IMR-90 (cell line): ENCODE measurements at regions not wholly inside any gene's neighbourhood (a gene's known extent, or its start where the extent isn't known, plus 50 kb on each side); places are given as distances from the start of the nearest gene placed in this dataset.

Experiments used
- ATAC-seq: fragments of 200-7000 bp; cut with Tn5 transposase; 2 replicates; pipeline ENCODE4 v1.9.1; 2020; ENCODE audit warnings: low read depth, mild to moderate bottlenecking, moderate library complexity
- BruUV-seq: library from RNA; stranded (reverse); fragments of 400-500 nt; replicated peaks from 2 replicates; lab custom pipeline; 2021; lab: Mats Ljungman, UMichigan
- CTCF ChIA-PET: fragments of 300-600 bp; formaldehyde crosslinking; extraction: SDS; loops from one replicate; lab custom pipeline; 2021; ENCODE audit warnings: antibody characterized with exemption; lab: Yijun Ruan, JAX
- POLR2A ChIA-PET: fragments of 300-600 bp; sonication (Branson Sonifier 250); formaldehyde crosslinking; loops from one replicate; lab custom pipeline; 2022; ENCODE audit warnings: antibody characterized with exemption; ENCODE audit not compliant: unreplicated experiment; lab: Charles Lee
- DNase-seq: peaks from one replicate; pipeline ENCODE4 v3.0.0; 2013
- H2AFZ ChIP-seq: replicated peaks from 2 replicates; pipeline ENCODE3; 2013; ENCODE audit warnings: low read length, mild to moderate bottlenecking; ENCODE audit not compliant: poor library complexity
- H2AK5ac ChIP-seq: 2 replicates; pipeline ENCODE4 v1.6.1; 2013; ENCODE audit warnings: low read depth, low read length, inconsistent platforms
- H2AK9ac ChIP-seq: replicated peaks from 2 replicates; pipeline ENCODE3; 2013; ENCODE audit warnings: mild to moderate bottlenecking, low read depth, low read length, moderate library complexity; ENCODE audit not compliant: poor library complexity
- H2BK120ac ChIP-seq: 2 replicates; pipeline ENCODE4 v1.6.1; 2013; ENCODE audit warnings: low read depth, low read length, inconsistent platforms
- H2BK15ac ChIP-seq: 3 replicates; pipeline ENCODE4 v1.6.1; 2013; ENCODE audit warnings: low read depth, low read length, inconsistent platforms
- H2BK20ac ChIP-seq: 2 replicates; pipeline ENCODE4 v1.6.1; 2013; ENCODE audit warnings: low read depth, mild to moderate bottlenecking, inconsistent platforms, low read length, moderate library complexity
- H2BK5ac ChIP-seq: 2 replicates; pipeline ENCODE4 v1.6.1; 2013; ENCODE audit warnings: mild to moderate bottlenecking, low read depth, low read length, inconsistent platforms; ENCODE audit not compliant: poor library complexity, severe bottlenecking
- H3K14ac ChIP-seq: replicated peaks from 2 replicates; pipeline ENCODE4 v1.6.1; 2013; ENCODE audit warnings: low read depth, low read length, inconsistent platforms
- H3K18ac ChIP-seq: 2 replicates; pipeline ENCODE4 v1.6.1; 2013; ENCODE audit warnings: low read depth, low read length, control low read depth
- H3K23ac ChIP-seq: 2 replicates; pipeline ENCODE4 v1.6.1; 2013; ENCODE audit warnings: low read depth, low read length, inconsistent platforms
- H3K27ac ChIP-seq: 2 replicates; pipeline ENCODE4 v1.5.1; 2013; ENCODE audit warnings: mild to moderate bottlenecking, control low read depth, low read length; ENCODE audit not compliant: insufficient read depth
- H3K27me3 ChIP-seq: 2 replicates; pipeline ENCODE4 v1.6.1; 2013; ENCODE audit warnings: low read length; ENCODE audit not compliant: control insufficient read depth, insufficient read depth
- H3K36me3 ChIP-seq: 2 replicates; pipeline ENCODE4 v1.6.1; 2013; ENCODE audit warnings: low read length, mixed read lengths; ENCODE audit not compliant: control insufficient read depth, insufficient read depth
- H3K4ac ChIP-seq: 2 replicates; pipeline ENCODE4 v1.6.1; 2013; ENCODE audit warnings: low read depth, low read length, inconsistent platforms
- H3K4me1 ChIP-seq: 2 replicates; pipeline ENCODE4 v1.6.1; 2013; ENCODE audit warnings: low read length, mixed read lengths; ENCODE audit not compliant: control insufficient read depth, insufficient read depth
- H3K4me2 ChIP-seq: 2 replicates; pipeline ENCODE4 v1.6.1; 2013; ENCODE audit warnings: low read depth, mild to moderate bottlenecking, control low read depth, low read length, moderate library complexity
- H3K4me3 ChIP-seq: 2 replicates; pipeline ENCODE4 v1.5.1; 2013; ENCODE audit warnings: low read depth, mild to moderate bottlenecking, control low read depth, low read length, moderate library complexity; ENCODE audit not compliant: insufficient read depth
- H3K56ac ChIP-seq: 2 replicates; pipeline ENCODE4 v1.6.1; 2013; ENCODE audit warnings: low read length, inconsistent platforms; ENCODE audit not compliant: insufficient read depth; ENCODE audit errors: extremely low read depth
- H3K79me1 ChIP-seq, 2 experiments: 2 replicates each; pipeline ENCODE4 v1.6.1; 2013; ENCODE audit warnings: low read length in 2 of 2, inconsistent platforms in 1 of 2, low read depth in 1 of 2
- H3K9ac ChIP-seq: 2 replicates; pipeline ENCODE4 v1.6.1; 2013; ENCODE audit warnings: low read depth, low read length, control low read depth
- H3K9me1 ChIP-seq: 2 replicates; pipeline ENCODE4 v1.6.1; 2013; ENCODE audit warnings: low read length, inconsistent platforms; ENCODE audit not compliant: insufficient read depth
- H3K9me3 ChIP-seq: 2 replicates; pipeline ENCODE4 v1.6.1; 2013; ENCODE audit warnings: low read length; ENCODE audit not compliant: control insufficient read depth, insufficient read depth
- H4K20me1 ChIP-seq: 2 replicates; pipeline ENCODE4 v1.6.1; 2013; ENCODE audit warnings: low read length, inconsistent platforms; ENCODE audit not compliant: insufficient read depth
- H4K5ac ChIP-seq: 2 replicates; pipeline ENCODE4 v1.6.1; 2013; ENCODE audit warnings: mild to moderate bottlenecking, low read depth, low read length, control low read depth
- H4K8ac ChIP-seq, 2 experiments: 2 replicates each; pipeline ENCODE4 v1.6.1; 2013; ENCODE audit warnings: low read depth in 2 of 2, low read length in 2 of 2, control low read depth in 1 of 2, inconsistent platforms in 1 of 2
- H4K91ac ChIP-seq: 2 replicates; pipeline ENCODE4 v1.6.1; 2013; ENCODE audit warnings: low read depth, low read length, inconsistent platforms; ENCODE audit not compliant: insufficient read depth
- BHLHE40 ChIP-seq: fragments of 150-350 bp; IDR thresholded peaks from 2 replicates; pipeline ENCODE4 v1.6.1; 2016; ENCODE audit warnings: mild to moderate bottlenecking, low read depth, low read length
- CEBPB ChIP-seq: IDR thresholded peaks from 2 replicates; pipeline ENCODE4 v1.6.1; 2012; ENCODE audit warnings: low read depth, low read length, improper control_type of control experiment
- CHD1 ChIP-seq: IDR thresholded peaks from 2 replicates; pipeline ENCODE4 v1.6.1; 2012; ENCODE audit warnings: low read depth, low read length, improper control_type of control experiment
- ELK1 ChIP-seq: fragments of 150-350 bp; IDR thresholded peaks from 2 replicates; pipeline ENCODE4 v1.6.1; 2016; ENCODE audit warnings: low read depth, mild to moderate bottlenecking, low read length, moderate library complexity, borderline replicate concordance
- FOS ChIP-seq: fragments of 150-350 bp; IDR thresholded peaks from 2 replicates; pipeline ENCODE4 v1.6.1; 2016; ENCODE audit warnings: low read depth, low read length
- MAFK ChIP-seq: IDR thresholded peaks from 2 replicates; pipeline ENCODE4 v1.6.1; 2012; ENCODE audit warnings: low read depth, low read length, improper control_type of control experiment
- MAZ ChIP-seq: IDR thresholded peaks from 2 replicates; pipeline ENCODE4 v1.6.1; 2012; ENCODE audit warnings: low read depth, mild to moderate bottlenecking, low read length, improper control_type of control experiment, moderate library complexity, borderline replicate concordance
- MXI1 ChIP-seq: IDR thresholded peaks from 2 replicates; pipeline ENCODE4 v1.6.1; 2012; ENCODE audit warnings: low read depth, mild to moderate bottlenecking, low read length, moderate library complexity, borderline replicate concordance
- NFE2L2 ChIP-seq: fragments of 150-350 bp; IDR thresholded peaks from 2 replicates; pipeline ENCODE4 v1.6.1; 2016; ENCODE audit warnings: low read depth, mild to moderate bottlenecking, low read length
- POLR2A ChIP-seq: IDR thresholded peaks from 2 replicates; pipeline ENCODE4 v1.6.1; 2012; ENCODE audit warnings: mild to moderate bottlenecking, low read depth, low read length
- RAD21 ChIP-seq: IDR thresholded peaks from 2 replicates; pipeline ENCODE4 v1.6.1; 2012; ENCODE audit warnings: low read length, improper control_type of control experiment
- RCOR1 ChIP-seq: IDR thresholded peaks from 2 replicates; pipeline ENCODE4 v1.6.1; 2012; ENCODE audit warnings: mild to moderate bottlenecking, low read length, improper control_type of control experiment; ENCODE audit not compliant: insufficient replicate concordance
- RFX5 ChIP-seq: IDR thresholded peaks from 2 replicates; pipeline ENCODE4 v1.8.0; 2012; ENCODE audit warnings: low read depth, mild to moderate bottlenecking, low read length, moderate library complexity
- SMC3 ChIP-seq: fragments of 150-350 bp; IDR thresholded peaks from 2 replicates; pipeline ENCODE4 v1.6.1; 2016; ENCODE audit warnings: low read depth, mild to moderate bottlenecking, antibody characterized with exemption, low read length, moderate library complexity
- WGBS, 2 experiments: methylation state at CpG; one replicate each; pipeline versions ENCODE4 v1.1.5 to v1.1.7; 2013; ENCODE audit warnings: missing lambda C conversion rate in 2 of 2; ENCODE audit not compliant: insufficient read length in 1 of 2; ENCODE audit errors: extremely low coverage in 2 of 2; 5-methylcytosine and 5-hydroxymethylcytosine counted together
- dilution Hi-C: fragments of 300-500 bp; cut with HindIII; formaldehyde crosslinking; loops from one replicate; pipeline ENCODE4 v1.14.3; 2018; ENCODE audit warnings: low sequenced_read_pairs; ENCODE audit not compliant: unreplicated experiment
- in situ Hi-C: fragments of 300-500 bp; cut with MboI; formaldehyde crosslinking; loops from 3 replicates; pipeline ENCODE4 v1.14.3; 2019; ENCODE audit warnings: low sequenced_read_pairs, inconsistent platforms, mixed read lengths
- intact Hi-C: fragments of 100-400 bp; cut with micrococcal nuclease; formaldehyde crosslinking; loops from 2 replicates; pipeline ENCODE4 v1.10.0; 2022
- TF ChIP-seq, protein P1 (sequence below): conservative IDR thresholded peaks from 2 replicates; pipeline ENCODE4 v1.5.1; 2012; ENCODE audit warnings: mild to moderate bottlenecking, low read depth, low read length, improper control_type of control experiment
- TF ChIP-seq, protein P2 (sequence below): fragments of 150-350 bp; IDR thresholded peaks from 2 replicates; pipeline ENCODE4 v1.6.1; 2017; ENCODE audit warnings: mild to moderate bottlenecking, antibody characterized with exemption, low read length, low read depth

GRCh38 chr13:53141336-53141735 lies 112.7 kb downstream of the OLFM4 start:
- in situ Hi-C loops, result loop anchor here (25.0 kb wide), 1 partner anchor 529 kb away; no protein-coding TSS in a partner anchor
- H2AK5ac ChIP-seq, result no peak overlapping the region
- no peak overlapping the region for H3K4ac ChIP-seq
- no peak overlapping the region for H2BK120ac ChIP-seq
- no peak overlapping the region for H2BK5ac ChIP-seq
- no peak overlapping the region for H3K9ac ChIP-seq
- H3K23ac ChIP-seq, result no peak overlapping the region
- no peak overlapping the region for H2AFZ ChIP-seq
- peaks cover 2% of the 10 kb centered on the region; the same call in 1 of the 2 replicates for H3K9me3 ChIP-seq
- no peak overlapping the region for H4K5ac ChIP-seq
- ChIA-PET CTCF (interaction anchor here (0.6 to 2.3 kb wide), 2 partner anchors 10 to 52 kb away, joined by 3 to 8 read pairs; no protein-coding TSS in a partner anchor), POLR2A (no interaction called here)
- H3K27ac ChIP-seq, result no peak overlapping the region
- no peaks in the 10 kb centered on the region for H3K36me3 ChIP-seq
- no peaks in the 10 kb centered on the region for H3K79me1 ChIP-seq
- no peak overlapping the region for H2BK15ac ChIP-seq
- TF ChIP-seq CEBPB (no peak), RCOR1 (no peak), RFX5 (no peak), CHD1 (no peak), FOS (no peak), MAZ (no peak), POLR2A (no peak), BHLHE40 (no peak), SMC3 (no peak), ELK1 (no peak), NFE2L2 (no peak), MAFK (no peak), RAD21 (no peak), MXI1 (no peak)
- TF ChIP-seq, protein P1, sequence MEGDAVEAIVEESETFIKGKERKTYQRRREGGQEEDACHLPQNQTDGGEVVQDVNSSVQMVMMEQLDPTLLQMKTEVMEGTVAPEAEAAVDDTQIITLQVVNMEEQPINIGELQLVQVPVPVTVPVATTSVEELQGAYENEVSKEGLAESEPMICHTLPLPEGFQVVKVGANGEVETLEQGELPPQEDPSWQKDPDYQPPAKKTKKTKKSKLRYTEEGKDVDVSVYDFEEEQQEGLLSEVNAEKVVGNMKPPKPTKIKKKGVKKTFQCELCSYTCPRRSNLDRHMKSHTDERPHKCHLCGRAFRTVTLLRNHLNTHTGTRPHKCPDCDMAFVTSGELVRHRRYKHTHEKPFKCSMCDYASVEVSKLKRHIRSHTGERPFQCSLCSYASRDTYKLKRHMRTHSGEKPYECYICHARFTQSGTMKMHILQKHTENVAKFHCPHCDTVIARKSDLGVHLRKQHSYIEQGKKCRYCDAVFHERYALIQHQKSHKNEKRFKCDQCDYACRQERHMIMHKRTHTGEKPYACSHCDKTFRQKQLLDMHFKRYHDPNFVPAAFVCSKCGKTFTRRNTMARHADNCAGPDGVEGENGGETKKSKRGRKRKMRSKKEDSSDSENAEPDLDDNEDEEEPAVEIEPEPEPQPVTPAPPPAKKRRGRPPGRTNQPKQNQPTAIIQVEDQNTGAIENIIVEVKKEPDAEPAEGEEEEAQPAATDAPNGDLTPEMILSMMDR, result no peak
- TF ChIP-seq, protein P2, sequence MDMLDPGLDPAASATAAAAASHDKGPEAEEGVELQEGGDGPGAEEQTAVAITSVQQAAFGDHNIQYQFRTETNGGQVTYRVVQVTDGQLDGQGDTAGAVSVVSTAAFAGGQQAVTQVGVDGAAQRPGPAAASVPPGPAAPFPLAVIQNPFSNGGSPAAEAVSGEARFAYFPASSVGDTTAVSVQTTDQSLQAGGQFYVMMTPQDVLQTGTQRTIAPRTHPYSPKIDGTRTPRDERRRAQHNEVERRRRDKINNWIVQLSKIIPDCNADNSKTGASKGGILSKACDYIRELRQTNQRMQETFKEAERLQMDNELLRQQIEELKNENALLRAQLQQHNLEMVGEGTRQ, result no peak
- WGBS, 2 experiments, result no CpG with 5 or more reads among the region's 3 CpGs
- H3K9me1 ChIP-seq, result no peaks in the 10 kb centered on the region
- no peak overlapping the region for H4K91ac ChIP-seq
- H3K56ac ChIP-seq, result no peak overlapping the region
- intact Hi-C loops, result no loop called here
- H2AK9ac ChIP-seq, result no peak overlapping the region
- H3K4me2 ChIP-seq, result no peak overlapping the region
- H3K18ac ChIP-seq, result 0 out of 2 replicates have a peak overlapping the region, but pooled peaks have one; percentile 61
- no peaks in the 10 kb centered on the region for H3K27me3 ChIP-seq
- BruUV-seq, result no TSS peak
- DNase-seq (no peak), ATAC-seq (no peak)
- H4K20me1 ChIP-seq, result no peaks in the 10 kb centered on the region
- no peak overlapping the region for H3K4me3 ChIP-seq
- dilution Hi-C loops, result no loop called here
- no peak overlapping the region for H3K14ac ChIP-seq
- no peak overlapping the region for H2BK20ac ChIP-seq
- no peak overlapping the region for H4K8ac ChIP-seq
- H3K4me1 ChIP-seq, result 0 out of 2 replicates have a peak, but pooled peaks cover 4% of the 10 kb centered on the region
